IPS-18c (cell line): ENCODE measurements at regions not wholly inside any gene's neighbourhood (a gene's known extent, or its start where the extent isn't known, plus 50 kb on each side); places are given as distances from the start of the nearest gene placed in this dataset.
"Not testable (repeated sequence)": the region's sequence is repeated elsewhere in the genome, so short reads cannot be mapped to it uniquely, and the experiment has no call there.

Source experiments
- H3K4me3 ChIP-seq: 2 replicates; pipeline ENCODE4 v1.7.0; 2013; ENCODE audit warnings: low read depth, mild to moderate bottlenecking, low read length, moderate library complexity; ENCODE audit not compliant: insufficient read depth
- H3K9me3 ChIP-seq: one replicate; pipeline ENCODE4 v1.6.1; 2013; ENCODE audit warnings: mild to moderate bottlenecking, low read length, moderate library complexity; ENCODE audit not compliant: control insufficient read depth, insufficient read depth

GRCh38 chr10:43843321-43844101, 194.8 kb upstream of the ZNF32 start:
- Histone ChIP-seq H3K9me3 (no peaks in the 10 kb centered on the region), H3K4me3 (no peak overlapping the region)

- H3K9me3 ChIP-seq = no peaks in the 10 kb centered on the region
- H3K4me3 ChIP-seq = no peak overlapping the region
These were observed 193.8 kb upstream of the ZNF32 start for GRCh38 chr10:43842496-43842895.

- H3K9me3 ChIP-seq = no peaks in the 10 kb centered on the region
- H3K4me3 ChIP-seq = no peak overlapping the region
These were observed 193.4 kb upstream of the ZNF32 start for GRCh38 chr10:43842072-43842471.

- no peaks in the 10 kb centered on the region for H3K9me3 ChIP-seq
- H3K4me3 ChIP-seq = no peak overlapping the region
These were observed 191.3 kb upstream of the ZNF32 start for GRCh38 chr10:43839973-43840372.

GRCh38 chr10:43834751-43835150, 186.1 kb upstream of the ZNF32 start:
- not testable (repeated sequence) for H3K4me3 ChIP-seq, H3K9me3 ChIP-seq

- no peaks in the 10 kb centered on the region for H3K9me3 ChIP-seq
- no peak overlapping the region for H3K4me3 ChIP-seq
These were observed 179.2 kb upstream of the ZNF32 start for GRCh38 chr10:43827853-43828252.

GRCh38 chr10:43825984-43826383, 177.3 kb upstream of the ZNF32 start:
- Histone ChIP-seq H3K9me3 (no peaks in the 10 kb centered on the region), H3K4me3 (no peak overlapping the region)

- H3K4me3 ChIP-seq = no peak overlapping the region
- no peaks in the 10 kb centered on the region for H3K9me3 ChIP-seq
These were observed 176.7 kb upstream of the ZNF32 start for GRCh38 chr10:43825421-43825820.

GRCh38 chr10:43824934-43825333, 176.3 kb upstream of the ZNF32 start:
- no peak overlapping the region for H3K4me3 ChIP-seq
- no peaks in the 10 kb centered on the region for H3K9me3 ChIP-seq

GRCh38 chr10:43822631-43823580, 174.2 kb upstream of the ZNF32 start:
- H3K4me3 ChIP-seq = no peak overlapping the region

GRCh38 chr10:43821103-43821502, 172.4 kb upstream of the ZNF32 start:
- H3K4me3 ChIP-seq = no peak overlapping the region
- no peaks in the 10 kb centered on the region for H3K9me3 ChIP-seq

More at GRCh38 chr10:43822631-43823580, 174.2 kb upstream of the ZNF32 start:
- no peaks in the 10 kb centered on the region for H3K9me3 ChIP-seq

- Histone ChIP-seq H3K4me3 (no peak overlapping the region), H3K9me3 (no peaks in the 10 kb centered on the region)
These were observed 172.0 kb upstream of the ZNF32 start for GRCh38 chr10:43820663-43821062.

- H3K4me3 ChIP-seq = no peak overlapping the region
- no peaks in the 10 kb centered on the region for H3K9me3 ChIP-seq
These were observed 171.0 kb upstream of the ZNF32 start for GRCh38 chr10:43819464-43820230.

- H3K9me3 ChIP-seq = no peaks in the 10 kb centered on the region
- no peak overlapping the region for H3K4me3 ChIP-seq
These were observed 170.0 kb upstream of the ZNF32 start for GRCh38 chr10:43818687-43819086.

- Histone ChIP-seq H3K9me3 (no peaks in the 10 kb centered on the region), H3K4me3 (no peak overlapping the region)
These were observed 168.7 kb upstream of the ZNF32 start for GRCh38 chr10:43817368-43817767.

GRCh38 chr10:43816351-43817321, 168.0 kb upstream of the ZNF32 start:
- H3K4me3 ChIP-seq = no peak overlapping the region
- H3K9me3 ChIP-seq = no peaks in the 10 kb centered on the region
